Sigmoid colon (tissue), 4 donors: ENCODE measurements at regions not wholly inside any gene's neighbourhood (a gene's known extent, or its start where the extent isn't known, plus 50 kb on each side); places are given as distances from the start of the nearest gene placed in this dataset.

Experiments used
- EP300 ChIP-seq, 4 donors: sonication (generic); formaldehyde crosslinking; IDR thresholded peaks; one replicate each; pipeline ENCODE4 v1.6.1; 2017; ENCODE audit warnings: antibody characterized with exemption in 4 of 4
- POLR2A ChIP-seq, 2 donors: fragments of 450-650 bp; IDR thresholded peaks; one replicate each; pipeline ENCODE4 v1.6.1; 2016; ENCODE audit warnings: antibody characterized with exemption in 2 of 2, mild to moderate bottlenecking in 2 of 2, moderate library complexity in 2 of 2
- POLR2AphosphoS5 ChIP-seq, 4 donors: sonication (generic); formaldehyde crosslinking; IDR thresholded peaks; one replicate each; pipeline ENCODE4 v1.6.1; 2017; ENCODE audit warnings: antibody characterized with exemption in 4 of 4
- TF ChIP-seq, protein P1 (sequence below), 4 experiments: fragments of 450-650 bp in 3 of 4; fragments of 200-600 bp in 1 of 4; IDR thresholded peaks; one replicate each; pipeline ENCODE4 v1.5.1; 2016 to 2019; ENCODE audit warnings: antibody characterized with exemption in 4 of 4, mild to moderate bottlenecking in 3 of 4, moderate library complexity in 2 of 4

DNA sequence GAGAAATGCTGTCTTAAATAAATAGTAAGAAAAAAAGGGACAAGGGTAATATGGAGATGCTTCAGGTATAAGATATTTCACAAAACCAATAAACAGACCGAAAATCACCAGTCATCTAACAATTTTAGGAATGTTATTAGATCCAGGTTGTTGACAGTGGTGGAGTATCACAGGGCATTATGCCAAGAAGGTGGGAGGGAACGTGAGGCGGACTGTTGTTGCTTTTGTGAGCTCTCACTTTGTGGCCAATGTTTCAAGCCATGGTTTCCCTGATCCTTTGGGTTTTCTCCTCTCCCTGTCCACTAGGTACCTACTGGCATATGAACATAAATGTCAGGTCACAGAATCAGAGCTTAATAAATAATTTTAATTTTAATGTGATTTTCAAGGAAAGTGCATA, 790.3 kb upstream of the SLITRK1 start:
- TF ChIP-seq, protein P1, sequence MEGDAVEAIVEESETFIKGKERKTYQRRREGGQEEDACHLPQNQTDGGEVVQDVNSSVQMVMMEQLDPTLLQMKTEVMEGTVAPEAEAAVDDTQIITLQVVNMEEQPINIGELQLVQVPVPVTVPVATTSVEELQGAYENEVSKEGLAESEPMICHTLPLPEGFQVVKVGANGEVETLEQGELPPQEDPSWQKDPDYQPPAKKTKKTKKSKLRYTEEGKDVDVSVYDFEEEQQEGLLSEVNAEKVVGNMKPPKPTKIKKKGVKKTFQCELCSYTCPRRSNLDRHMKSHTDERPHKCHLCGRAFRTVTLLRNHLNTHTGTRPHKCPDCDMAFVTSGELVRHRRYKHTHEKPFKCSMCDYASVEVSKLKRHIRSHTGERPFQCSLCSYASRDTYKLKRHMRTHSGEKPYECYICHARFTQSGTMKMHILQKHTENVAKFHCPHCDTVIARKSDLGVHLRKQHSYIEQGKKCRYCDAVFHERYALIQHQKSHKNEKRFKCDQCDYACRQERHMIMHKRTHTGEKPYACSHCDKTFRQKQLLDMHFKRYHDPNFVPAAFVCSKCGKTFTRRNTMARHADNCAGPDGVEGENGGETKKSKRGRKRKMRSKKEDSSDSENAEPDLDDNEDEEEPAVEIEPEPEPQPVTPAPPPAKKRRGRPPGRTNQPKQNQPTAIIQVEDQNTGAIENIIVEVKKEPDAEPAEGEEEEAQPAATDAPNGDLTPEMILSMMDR (IDR thresholded peaks at IDR 0.05): no peak
- TF ChIP-seq POLR2A (IDR thresholded peaks at IDR 0.05) (no peak), POLR2AphosphoS5 (IDR thresholded peaks at IDR 0.05) (no peak), EP300 (IDR thresholded peaks at IDR 0.05) (no peak)
